Aorta (tissue), 5 donors: ENCODE measurements at regions not wholly inside any gene's neighbourhood (a gene's known extent, or its start where the extent isn't known, plus 50 kb on each side); places are given as distances from the start of the nearest gene placed in this dataset.

Source experiments
- ATAC-seq: fragments of 200-7000 bp; cut with Tn5 transposase; one replicate; pipeline ENCODE4 v1.9.1; 2022; ENCODE audit warnings: moderate library complexity; ENCODE audit not compliant: low FRiP score
- DNase-seq, 2 donors: peaks; one replicate each; pipeline ENCODE4 v3.0.0-alpha.2; 2020
- H3K27ac ChIP-seq, 2 donors: one replicate each; pipeline ENCODE4 v1.5.1; 2013; ENCODE audit warnings: low read length in 2 of 2, mild to moderate bottlenecking in 2 of 2, moderate library complexity in 2 of 2, control low read depth in 1 of 2, inconsistent platforms in 1 of 2, low read depth in 1 of 2
- H3K27me3 ChIP-seq, 2 donors: one replicate each; pipeline ENCODE4 v1.6.1; 2013; ENCODE audit warnings: control low read depth in 1 of 2, low read length in 1 of 2, mild to moderate bottlenecking in 1 of 2, moderate library complexity in 1 of 2; ENCODE audit not compliant: insufficient read depth in 2 of 2, control insufficient read depth in 1 of 2
- H3K36me3 ChIP-seq, 2 donors: one replicate each; pipeline ENCODE4 v1.6.1; 2013; ENCODE audit warnings: control low read depth in 1 of 2, low read length in 1 of 2, mild to moderate bottlenecking in 1 of 2; ENCODE audit not compliant: insufficient read depth in 2 of 2, control insufficient read depth in 1 of 2
- H3K4me1 ChIP-seq, 2 donors: one replicate each; pipeline ENCODE4 v1.6.1; 2013; ENCODE audit warnings: low read length in 2 of 2, control low read depth in 1 of 2, mild to moderate bottlenecking in 1 of 2, moderate library complexity in 1 of 2; ENCODE audit not compliant: insufficient read depth in 2 of 2, control insufficient read depth in 1 of 2
- H3K4me3 ChIP-seq, 2 donors: one replicate each; pipeline ENCODE4 v1.5.1; 2013; ENCODE audit warnings: low read length in 2 of 2, control low read depth in 1 of 2, mild to moderate bottlenecking in 1 of 2
- H3K9me3 ChIP-seq: one replicate; pipeline ENCODE4 v1.6.1; 2013; ENCODE audit warnings: mild to moderate bottlenecking, low read length; ENCODE audit not compliant: control insufficient read depth
- WGBS, 2 donors: extraction: QIAGEN DNeasy Blood & Tissue Kit; methylation state at CpG; one replicate each; pipeline ENCODE4 v1.1.7; 2013; 5-methylcytosine and 5-hydroxymethylcytosine counted together
- intact Hi-C, 2 donors: fragments of 100-400 bp; cut with DNase I; formaldehyde crosslinking; loops; one replicate each; pipeline versions ENCODE4 v1.14.2 to v1.15.0; 2022
- donor health status: healthy with polysubstance abuse.
- donor health status: Bipolar disorder and iron deficiency.
- donor health status: DM: no; HTN: no; CAD: no.
- donor health status: DM: no; HTN: no; CAD: no.
- donor health status: DM: yes; HTN: yes; CAD: no.

- intact Hi-C loops = no loop called here
- Histone ChIP-seq H3K4me3 (no peak overlapping the region), H3K27me3 (no peaks in the 10 kb centered on the region), H3K36me3 (no peaks in the 10 kb centered on the region), H3K4me1 (no peaks in the 10 kb centered on the region), H3K27ac (no peak overlapping the region), H3K9me3 (peaks cover 7% of the 10 kb centered on the region)
- DNase-seq (no peak), ATAC-seq (peak; percentile 75)
- WGBS, 2 donors = 78 to 79% methylated on average over 14 of the region's 14 CpGs
Observed at GRCh38 chr10:113423981-113424721, 128.7 kb upstream of the HABP2 start.

- Histone ChIP-seq H3K27ac (no peak overlapping the region), H3K4me1 (no peaks in the 10 kb centered on the region), H3K27me3 (no peaks in the 10 kb centered on the region), H3K36me3 (no peaks in the 10 kb centered on the region), H3K9me3 (peaks cover 5% of the 10 kb centered on the region), H3K4me3 (no peak overlapping the region)
- ATAC-seq (no peak), DNase-seq (no peak)
- intact Hi-C loops = no loop called here
- 95 to 96% methylated on average over 3 of the region's 3 CpGs for WGBS, 2 donors
Observed at GRCh38 chr10:113425008-113425407, 127.8 kb upstream of the HABP2 start.

- 63% methylated on average over 7 of the region's 7 CpGs for WGBS, 2 donors
- ATAC-seq = no peak
Observed at GRCh38 chr10:113425541-113425951, 127.3 kb upstream of the HABP2 start.

GRCh38 chr10:113426181-113426877 lies 126.5 kb upstream of the HABP2 start:
- no peak overlapping the region for H3K4me3 ChIP-seq
- intact Hi-C loops = no loop called here
- no peak overlapping the region for H3K27ac ChIP-seq
- ATAC-seq = no peak
- no peak for DNase-seq
- no peaks in the 10 kb centered on the region for H3K27me3 ChIP-seq
- peaks cover 1% of the 10 kb centered on the region for H3K9me3 ChIP-seq
- H3K4me1 ChIP-seq = no peaks in the 10 kb centered on the region
- 90 to 91% methylated on average over 8 of the region's 8 CpGs for WGBS, 2 donors
- no peaks in the 10 kb centered on the region for H3K36me3 ChIP-seq

More at GRCh38 chr10:113425541-113425951, 127.3 kb upstream of the HABP2 start:
- H3K4me3 ChIP-seq = no peak overlapping the region
- no peak overlapping the region for H3K27ac ChIP-seq
- intact Hi-C loops = no loop called here
- H3K4me1 ChIP-seq = no peaks in the 10 kb centered on the region
- H3K27me3 ChIP-seq = no peaks in the 10 kb centered on the region
- no peak for DNase-seq
- no peaks in the 10 kb centered on the region for H3K36me3 ChIP-seq
- peaks cover 6% of the 10 kb centered on the region for H3K9me3 ChIP-seq

- WGBS, 2 donors = 84 to 87% methylated on average over 4 of the region's 4 CpGs
- Histone ChIP-seq H3K4me1 (no peaks in the 10 kb centered on the region), H3K27me3 (no peaks in the 10 kb centered on the region), H3K36me3 (no peaks in the 10 kb centered on the region), H3K27ac (no peak overlapping the region), H3K9me3 (peaks cover 1% of the 10 kb centered on the region), H3K4me3 (no peak overlapping the region)
- ATAC-seq = no peak
- DNase-seq = no peak
- intact Hi-C loops = no loop called here
Observed at GRCh38 chr10:113427236-113427735, 125.6 kb upstream of the HABP2 start.

- no peak for ATAC-seq
- no peaks in the 10 kb centered on the region for H3K27me3 ChIP-seq
- intact Hi-C loops = no loop called here
- no peaks in the 10 kb centered on the region for H3K36me3 ChIP-seq
- H3K4me1 ChIP-seq = no peaks in the 10 kb centered on the region
- peaks cover 1% of the 10 kb centered on the region for H3K9me3 ChIP-seq
- no peak overlapping the region for H3K27ac ChIP-seq
- no peak overlapping the region for H3K4me3 ChIP-seq
- WGBS, 2 donors = 78 to 84% methylated on average over 5 of the region's 5 CpGs
- DNase-seq = no peak
Observed at GRCh38 chr10:113427811-113428558, 124.9 kb upstream of the HABP2 start.

- no peaks in the 10 kb centered on the region for H3K4me1 ChIP-seq
- ATAC-seq (no peak), DNase-seq (no peak)
- intact Hi-C loops = no loop called here
- no peaks in the 10 kb centered on the region for H3K27me3 ChIP-seq
- no peak overlapping the region for H3K27ac ChIP-seq
- no peaks in the 10 kb centered on the region for H3K36me3 ChIP-seq
- no peak overlapping the region for H3K4me3 ChIP-seq
- 93 to 95% methylated on average over 6 of the region's 6 CpGs for WGBS, 2 donors
- peaks cover 1% of the 10 kb centered on the region for H3K9me3 ChIP-seq
Observed at GRCh38 chr10:113430634-113431397, 122.0 kb upstream of the HABP2 start.

- DNase-seq = no peak
- no peaks in the 10 kb centered on the region for H3K4me1 ChIP-seq
- peaks cover 1% of the 10 kb centered on the region for H3K9me3 ChIP-seq
- WGBS, 2 donors = 43 to 58% methylated on average over 16 of the region's 16 CpGs
- no peak for ATAC-seq
- H3K27ac ChIP-seq = no peak overlapping the region
- H3K4me3 ChIP-seq = no peak overlapping the region
- intact Hi-C loops = no loop called here
- no peaks in the 10 kb centered on the region for H3K27me3 ChIP-seq
- H3K36me3 ChIP-seq = no peaks in the 10 kb centered on the region
Observed at GRCh38 chr10:113431398-113432160, 121.3 kb upstream of the HABP2 start.
